GM12878 (cell line): ENCODE measurements at regions not wholly inside any gene's neighbourhood (a gene's known extent, or its start where the extent isn't known, plus 50 kb on each side); places are given as distances from the start of the nearest gene placed in this dataset.

ENCODE experiments used
- ATAC-seq: fragments of 200-7000 bp; cut with Tn5 transposase; 3 replicates; pipeline ENCODE4 v1.9.1; 2020; ENCODE audit warnings: mild to moderate bottlenecking, moderate library complexity
- BruUV-seq: library from RNA; stranded (reverse); fragments of 400-500 nt; replicated peaks from 2 replicates; lab custom pipeline; 2021; lab: Mats Ljungman, UMichigan
- CTCF ChIA-PET: fragments of 300-600 bp; sonication (Branson Sonifier 250); formaldehyde crosslinking; extraction: SDS; loops from one replicate; lab custom pipeline; 2021; ENCODE audit warnings: inconsistent platforms; lab: Yijun Ruan, JAX
- POLR2A ChIA-PET: fragments of 350-600 bp; formaldehyde crosslinking; extraction: SDS; loops from one replicate; lab custom pipeline; 2021; ENCODE audit warnings: inconsistent platforms; lab: Charles Lee
- RAD21 ChIA-PET: fragments of 300-600 bp; sonication (Branson Sonifier 250); formaldehyde crosslinking; loops from one replicate; lab custom pipeline; 2023; ENCODE audit warnings: antibody characterized with exemption; ENCODE audit not compliant: unreplicated experiment; lab: Charles Lee
- SMC1A ChIA-PET: fragments of 300-600 bp; sonication (Branson Sonifier 250); formaldehyde crosslinking; loops from one replicate; lab custom pipeline; 2023; ENCODE audit not compliant: unreplicated experiment, uncharacterized antibody; lab: Charles Lee
- DNase-seq: peaks from one replicate; pipeline ENCODE4 v3.0.0-alpha.2; 2011; ENCODE audit warnings: low read depth, low spot score
- FAIRE-seq: peaks from 3 replicates; lab custom pipeline; 2011; peaks lifted over from hg19 to GRCh38; lab: Jason Lieb, UNC
- H2AFZ ChIP-seq: 2 replicates; pipeline ENCODE4 v1.6.0; 2011; ENCODE audit warnings: low read depth, low read length, control low read depth; ENCODE audit not compliant: control insufficient read depth
- H3K27ac ChIP-seq: 2 replicates; pipeline ENCODE4 v1.5.1; 2011; ENCODE audit warnings: control low read depth; ENCODE audit not compliant: control insufficient read depth, insufficient read depth
- H3K27me3 ChIP-seq, 2 experiments: replicated peaks in 1 of 2; 2 replicates each; pipeline versions ENCODE4 v1.6.0 to v1.6.1; 2011; ENCODE audit warnings: low read length in 1 of 2; ENCODE audit not compliant: control insufficient read depth in 2 of 2, insufficient read depth in 2 of 2
- H3K36me3 ChIP-seq, 2 experiments: 2 replicates each; pipeline ENCODE4 v1.5.1; 2011; ENCODE audit warnings: low read length in 1 of 2; ENCODE audit not compliant: control insufficient read depth in 2 of 2, insufficient read depth in 2 of 2
- H3K4me1 ChIP-seq: 2 replicates; pipeline ENCODE4 v1.6.1; 2011; ENCODE audit warnings: mild to moderate bottlenecking, low read length, moderate library complexity, mixed read lengths; ENCODE audit not compliant: control insufficient read depth, insufficient read depth
- H3K4me2 ChIP-seq: 2 replicates; pipeline ENCODE4 v1.6.0; 2011; ENCODE audit warnings: control low read depth; ENCODE audit not compliant: control insufficient read depth, insufficient read depth
- H3K4me3 ChIP-seq: fragments of 200-600 bp; sonication (generic); 2 replicates; pipeline ENCODE4 v1.5.1; 2016
- H3K79me2 ChIP-seq: 2 replicates; pipeline ENCODE4 v1.6.0; 2011; ENCODE audit warnings: low read length; ENCODE audit not compliant: control insufficient read depth, insufficient read depth
- H3K9ac ChIP-seq: 2 replicates; pipeline ENCODE4 v1.8.0; 2011; ENCODE audit warnings: low read length, control low read depth, mixed read lengths; ENCODE audit not compliant: control insufficient read depth, insufficient read depth
- H3K9me3 ChIP-seq: replicated peaks from 3 replicates; pipeline ENCODE4 v1.5.1; 2011; ENCODE audit warnings: mild to moderate bottlenecking, low read length; ENCODE audit not compliant: control insufficient read depth, insufficient read depth
- H4K20me1 ChIP-seq: 2 replicates; pipeline ENCODE4 v1.6.0; 2011; ENCODE audit not compliant: control insufficient read depth, insufficient read depth
- EP300 ChIP-seq, 2 experiments: fragments of 150-350 bp in 1 of 2; IDR thresholded peaks; 2 replicates each; pipeline ENCODE4 v1.6.1; 2011 to 2012; ENCODE audit warnings: low read depth in 2 of 2, low read length in 2 of 2, borderline replicate concordance in 1 of 2, improper control_type of control experiment in 1 of 2, inconsistent platforms in 1 of 2; ENCODE audit not compliant: control insufficient read depth in 1 of 2
- FOS ChIP-seq: IDR thresholded peaks from 3 replicates; pipeline ENCODE4 v1.6.1; 2011; ENCODE audit warnings: borderline replicate concordance; ENCODE audit not compliant: insufficient read length; ENCODE audit errors: extremely low read depth
- LARP7 ChIP-seq: fragments of 450-650 bp; IDR thresholded peaks from 2 replicates; pipeline ENCODE4 v1.6.1; 2017; ENCODE audit warnings: mild to moderate bottlenecking
- MEF2B ChIP-seq: fragments of 450-650 bp; IDR thresholded peaks from 2 replicates; pipeline ENCODE4 v1.6.1; 2018; ENCODE audit warnings: mild to moderate bottlenecking, moderate library complexity; ENCODE audit not compliant: partially characterized antibody, poor library complexity, severe bottlenecking
- NR2C2 ChIP-seq: IDR thresholded peaks from 2 replicates; pipeline ENCODE4 v1.6.1; 2011; ENCODE audit warnings: borderline replicate concordance, low read depth; ENCODE audit not compliant: control insufficient read depth, insufficient read length
- STAT3 ChIP-seq: IDR thresholded peaks from 2 replicates; pipeline ENCODE4 v1.6.1; 2011; ENCODE audit warnings: low read depth, low read length, improper control_type of control experiment
- WRNIP1 ChIP-seq: IDR thresholded peaks from 2 replicates; pipeline ENCODE4 v1.6.1; 2011; ENCODE audit warnings: low read depth, low read length, improper control_type of control experiment, borderline replicate concordance
- WGBS: methylation state at CpG from one replicate; pipeline ENCODE4 v1.1.6; 2016; ENCODE audit warnings: low lambda C conversion rate; ENCODE audit not compliant: insufficient replicate concordance, insufficient coverage; ENCODE audit errors: missing lambda C conversion rate; 5-methylcytosine and 5-hydroxymethylcytosine counted together
- in situ Hi-C: fragments of 300-500 bp; cut with MboI; formaldehyde crosslinking; loops from 9 replicates; pipeline ENCODE4 v1.14.3; 2018; ENCODE audit warnings: mixed read lengths
- intact Hi-C: fragments of 100-400 bp; cut with micrococcal nuclease; formaldehyde crosslinking; loops from one replicate; pipeline ENCODE4 v1.14.2; 2022; ENCODE audit not compliant: unreplicated experiment
- TF ChIP-seq, protein P1 (sequence below): fragments of 450-650 bp; IDR thresholded peaks from 2 replicates; pipeline ENCODE4 v1.6.1; 2018; ENCODE audit warnings: mild to moderate bottlenecking, low read depth, moderate library complexity; ENCODE audit not compliant: partially characterized antibody
- TF ChIP-seq, protein P2 (sequence below): IDR thresholded peaks from 2 replicates; pipeline ENCODE4 v1.6.1; 2012; ENCODE audit warnings: low read depth, low read length, improper control_type of control experiment

DNA sequence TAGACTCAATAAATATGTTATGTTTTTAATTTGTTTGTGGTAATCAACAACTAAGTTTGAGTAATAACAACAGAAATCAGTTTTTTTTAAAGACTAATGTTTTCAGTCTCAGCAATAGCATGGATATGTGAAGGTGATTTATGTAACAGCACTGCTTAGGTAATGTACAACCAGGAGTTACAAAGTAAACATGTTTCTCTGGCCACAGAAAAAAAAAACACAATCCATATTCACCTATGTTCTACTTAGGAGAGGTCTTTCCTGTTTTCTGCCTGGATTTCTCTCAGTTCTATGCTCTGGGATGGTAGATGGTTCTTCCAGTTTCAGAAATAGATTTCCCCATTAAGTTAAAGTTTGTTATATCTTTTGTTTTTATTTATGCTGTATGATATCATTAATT is 579.4 kb downstream of the SI start:
- Histone ChIP-seq H3K9ac (no peak overlapping the region), H3K4me1 (no peaks in the 10 kb centered on the region), H3K27ac (no peak overlapping the region), H3K4me3 (no peak overlapping the region), H3K4me2 (no peak overlapping the region), H3K27me3 (no peaks in the 10 kb centered on the region), H3K36me3 (no peaks in the 10 kb centered on the region), H2AFZ (no peak overlapping the region), H3K79me2 (no peaks in the 10 kb centered on the region), H4K20me1 (no peaks in the 10 kb centered on the region), H3K9me3 (no peaks in the 10 kb centered on the region; the same call in 2 of the 3 replicates)
- ATAC-seq, result no peak
- TF ChIP-seq WRNIP1 (no peak), NR2C2 (no peak), EP300 (IDR thresholded peaks at IDR 0.05; ENCODE audit: borderline replicate concordance in 1 of 2, control insufficient read depth in 1 of 2, low read depth in 2 of 2, low read length in 2 of 2) (no peak), FOS (no peak)
- ChIA-PET RAD21 (no interaction called here), SMC1A (no interaction called here), POLR2A (no interaction called here), CTCF (no interaction called here)
- DNase-seq, result no peak
- BruUV-seq, result no TSS peak
- intact Hi-C loops (no loop called here), in situ Hi-C loops (no loop called here)
- FAIRE-seq, result no peak

DNA sequence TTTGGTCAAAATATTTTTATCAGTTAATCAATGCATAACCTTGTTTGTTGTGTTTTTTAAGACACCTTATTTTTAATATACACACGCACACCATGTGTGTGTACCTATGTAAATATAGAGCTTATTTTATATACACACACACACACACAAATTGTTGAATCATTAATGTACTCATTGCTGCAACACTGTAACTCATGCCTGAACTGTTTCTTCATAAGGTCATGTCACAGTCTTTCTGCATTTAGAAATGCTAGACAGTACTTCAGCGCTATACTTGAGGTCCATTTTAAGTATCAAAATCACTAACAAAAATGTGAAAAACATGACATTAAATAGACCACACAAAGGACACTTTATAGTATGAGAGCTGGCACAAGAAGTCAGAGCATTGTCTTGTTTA is 589.4 kb downstream of the SI start:
- no peaks in the 10 kb centered on the region for H3K4me1 ChIP-seq
- H3K79me2 ChIP-seq, result no peaks in the 10 kb centered on the region
- RAD21 ChIA-PET, result no interaction called here
- no peak overlapping the region for H2AFZ ChIP-seq
- in situ Hi-C loops, result no loop called here
- H3K27me3 ChIP-seq, result no peaks in the 10 kb centered on the region
- intact Hi-C loops, result no loop called here
- H3K27ac ChIP-seq, result no peak overlapping the region
- POLR2A ChIA-PET, result no interaction called here
- WGBS, result 75% methylated on average over 2 of the region's 2 CpGs
- DNase-seq, result no peak
- H3K4me2 ChIP-seq, result no peak overlapping the region
- H3K36me3 ChIP-seq, result no peaks in the 10 kb centered on the region
- no peak for FAIRE-seq
- BruUV-seq, result no TSS peak
- TF ChIP-seq, protein P1, sequence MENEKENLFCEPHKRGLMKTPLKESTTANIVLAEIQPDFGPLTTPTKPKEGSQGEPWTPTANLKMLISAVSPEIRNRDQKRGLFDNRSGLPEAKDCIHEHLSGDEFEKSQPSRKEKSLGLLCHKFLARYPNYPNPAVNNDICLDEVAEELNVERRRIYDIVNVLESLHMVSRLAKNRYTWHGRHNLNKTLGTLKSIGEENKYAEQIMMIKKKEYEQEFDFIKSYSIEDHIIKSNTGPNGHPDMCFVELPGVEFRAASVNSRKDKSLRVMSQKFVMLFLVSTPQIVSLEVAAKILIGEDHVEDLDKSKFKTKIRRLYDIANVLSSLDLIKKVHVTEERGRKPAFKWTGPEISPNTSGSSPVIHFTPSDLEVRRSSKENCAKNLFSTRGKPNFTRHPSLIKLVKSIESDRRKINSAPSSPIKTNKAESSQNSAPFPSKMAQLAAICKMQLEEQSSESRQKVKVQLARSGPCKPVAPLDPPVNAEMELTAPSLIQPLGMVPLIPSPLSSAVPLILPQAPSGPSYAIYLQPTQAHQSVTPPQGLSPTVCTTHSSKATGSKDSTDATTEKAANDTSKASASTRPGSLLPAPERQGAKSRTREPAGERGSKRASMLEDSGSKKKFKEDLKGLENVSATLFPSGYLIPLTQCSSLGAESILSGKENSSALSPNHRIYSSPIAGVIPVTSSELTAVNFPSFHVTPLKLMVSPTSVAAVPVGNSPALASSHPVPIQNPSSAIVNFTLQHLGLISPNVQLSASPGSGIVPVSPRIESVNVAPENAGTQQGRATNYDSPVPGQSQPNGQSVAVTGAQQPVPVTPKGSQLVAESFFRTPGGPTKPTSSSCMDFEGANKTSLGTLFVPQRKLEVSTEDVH, result no peak
- TF ChIP-seq MEF2B (no peak), LARP7 (no peak), STAT3 (no peak)
- TF ChIP-seq, protein P2, sequence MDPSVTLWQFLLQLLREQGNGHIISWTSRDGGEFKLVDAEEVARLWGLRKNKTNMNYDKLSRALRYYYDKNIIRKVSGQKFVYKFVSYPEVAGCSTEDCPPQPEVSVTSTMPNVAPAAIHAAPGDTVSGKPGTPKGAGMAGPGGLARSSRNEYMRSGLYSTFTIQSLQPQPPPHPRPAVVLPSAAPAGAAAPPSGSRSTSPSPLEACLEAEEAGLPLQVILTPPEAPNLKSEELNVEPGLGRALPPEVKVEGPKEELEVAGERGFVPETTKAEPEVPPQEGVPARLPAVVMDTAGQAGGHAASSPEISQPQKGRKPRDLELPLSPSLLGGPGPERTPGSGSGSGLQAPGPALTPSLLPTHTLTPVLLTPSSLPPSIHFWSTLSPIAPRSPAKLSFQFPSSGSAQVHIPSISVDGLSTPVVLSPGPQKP, result no peak
- no peak overlapping the region for H3K4me3 ChIP-seq
- ATAC-seq, result no peak
- H3K9me3 ChIP-seq, result no peaks in the 10 kb centered on the region
- no peaks in the 10 kb centered on the region for H4K20me1 ChIP-seq
- SMC1A ChIA-PET, result no interaction called here
- CTCF ChIA-PET, result no interaction called here
- H3K9ac ChIP-seq, result no peak overlapping the region
